ENCODE measurements at regions not wholly inside any gene's neighbourhood (a gene's known extent, or its start where the extent isn't known, plus 50 kb on each side); places are given as distances from the start of the nearest gene placed in this dataset.

GRCh38 chr12:33671676-33672075 is 232.1 kb upstream of the SYT10 start:
- Mint-ChIP-seq H3K36me3 (ENCODE audit: low read depth) (peaks cover 1% of the 10 kb centered on the region), H3K9me3 (peaks cover 8% of the 10 kb centered on the region), H3K27ac (peak overlapping the region; percentile 38), H3K27me3 (ENCODE audit: insufficient read depth) (no peaks in the 10 kb centered on the region), H3K4me3 (no peak overlapping the region), H3K4me1 (peaks cover 30% of the 10 kb centered on the region)
- Histone ChIP-seq H3K27me3 (ENCODE audit: control insufficient read depth, insufficient read depth, low read length, poor library complexity, severe bottlenecking) (no peaks in the 10 kb centered on the region), H3K4me1 (ENCODE audit: control insufficient read depth, insufficient read depth, low read length) (no peaks in the 10 kb centered on the region), H3K27ac (ENCODE audit: low read depth, low read length) (no peak overlapping the region), H3K9me3 (ENCODE audit: control insufficient read depth, low read length) (no peaks in the 10 kb centered on the region), H3K9ac (ENCODE audit: extremely low read depth, low read length, poor library complexity, severe bottlenecking) (no peak overlapping the region), H3K4me3 (ENCODE audit: low read length) (no peak overlapping the region), H3K36me3 (ENCODE audit: control insufficient read depth, insufficient read depth, low read length) (no peaks in the 10 kb centered on the region)
- peak; percentile 48 for DNase-seq
- no peak for TF ChIP-seq CTCF (conservative IDR thresholded peaks at IDR 0.05)

GRCh38 chr12:33672836-33673577 is 233.4 kb upstream of the SYT10 start:
- DNase-seq = no peak
- TF ChIP-seq CTCF (conservative IDR thresholded peaks at IDR 0.05) = no peak
- Histone ChIP-seq H3K9me3 (ENCODE audit: control insufficient read depth, low read length) (no peaks in the 10 kb centered on the region), H3K4me1 (ENCODE audit: control insufficient read depth, insufficient read depth, low read length) (no peaks in the 10 kb centered on the region), H3K27me3 (ENCODE audit: control insufficient read depth, insufficient read depth, low read length, poor library complexity, severe bottlenecking) (no peaks in the 10 kb centered on the region), H3K9ac (ENCODE audit: extremely low read depth, low read length, poor library complexity, severe bottlenecking) (no peak overlapping the region), H3K27ac (ENCODE audit: low read depth, low read length) (no peak overlapping the region), H3K4me3 (ENCODE audit: low read length) (no peak overlapping the region), H3K36me3 (ENCODE audit: control insufficient read depth, insufficient read depth, low read length) (no peaks in the 10 kb centered on the region)
- H3K4me3 Mint-ChIP-seq = no peak overlapping the region
- H3K9me3 Mint-ChIP-seq = peaks cover 8% of the 10 kb centered on the region
- H3K27ac Mint-ChIP-seq = no peak overlapping the region
- H3K27me3 Mint-ChIP-seq (ENCODE audit: insufficient read depth) = no peaks in the 10 kb centered on the region
- H3K36me3 Mint-ChIP-seq (ENCODE audit: low read depth) = peaks cover 1% of the 10 kb centered on the region
- 88 to 94% methylated on average over 2 to 5 of the region's 5 CpGs for WGBS, 2 experiments (ENCODE audit: insufficient coverage in 1 of 2, insufficient read length in 1 of 2)
- H3K4me1 Mint-ChIP-seq = peaks cover 28% of the 10 kb centered on the region

GRCh38 chr12:33676866-33677265 is 237.2 kb upstream of the SYT10 start:
- Histone ChIP-seq H3K9ac (ENCODE audit: extremely low read depth, low read length, poor library complexity, severe bottlenecking) (no peak overlapping the region), H3K4me1 (ENCODE audit: control insufficient read depth, insufficient read depth, low read length) (no peaks in the 10 kb centered on the region), H3K36me3 (ENCODE audit: control insufficient read depth, insufficient read depth, low read length) (no peaks in the 10 kb centered on the region), H3K9me3 (ENCODE audit: control insufficient read depth, low read length) (no peaks in the 10 kb centered on the region), H3K27ac (ENCODE audit: low read depth, low read length) (no peak overlapping the region), H3K4me3 (ENCODE audit: low read length) (no peak overlapping the region), H3K27me3 (ENCODE audit: control insufficient read depth, insufficient read depth, low read length, poor library complexity, severe bottlenecking) (no peaks in the 10 kb centered on the region)
- H3K4me3 Mint-ChIP-seq = no peak overlapping the region
- H3K4me1 Mint-ChIP-seq = peaks cover 5% of the 10 kb centered on the region
- H3K36me3 Mint-ChIP-seq (ENCODE audit: low read depth) = peaks cover 1% of the 10 kb centered on the region
- peaks cover 2% of the 10 kb centered on the region for H3K9me3 Mint-ChIP-seq
- H3K27ac Mint-ChIP-seq = no peak overlapping the region
- TF ChIP-seq CTCF (conservative IDR thresholded peaks at IDR 0.05) = no peak
- no peaks in the 10 kb centered on the region for H3K27me3 Mint-ChIP-seq (ENCODE audit: insufficient read depth)
- DNase-seq = no peak
- WGBS, 2 experiments (ENCODE audit: insufficient coverage in 1 of 2, insufficient read length in 1 of 2) = 100% methylated on average over 1 of the region's 1 CpG; no CpG with 5 or more reads in 1 of the 2 experiments
